SHP77 (cell line): ENCODE measurements at regions not wholly inside any gene's neighbourhood (a gene's known extent, or its start where the extent isn't known, plus 50 kb on each side); places are given as distances from the start of the nearest gene placed in this dataset.

Source experiments
- DNase-seq, 2 experiments: peaks; one replicate each; lab custom pipeline; 2025; lab: John Stamatoyannopoulos, UW

DNA sequence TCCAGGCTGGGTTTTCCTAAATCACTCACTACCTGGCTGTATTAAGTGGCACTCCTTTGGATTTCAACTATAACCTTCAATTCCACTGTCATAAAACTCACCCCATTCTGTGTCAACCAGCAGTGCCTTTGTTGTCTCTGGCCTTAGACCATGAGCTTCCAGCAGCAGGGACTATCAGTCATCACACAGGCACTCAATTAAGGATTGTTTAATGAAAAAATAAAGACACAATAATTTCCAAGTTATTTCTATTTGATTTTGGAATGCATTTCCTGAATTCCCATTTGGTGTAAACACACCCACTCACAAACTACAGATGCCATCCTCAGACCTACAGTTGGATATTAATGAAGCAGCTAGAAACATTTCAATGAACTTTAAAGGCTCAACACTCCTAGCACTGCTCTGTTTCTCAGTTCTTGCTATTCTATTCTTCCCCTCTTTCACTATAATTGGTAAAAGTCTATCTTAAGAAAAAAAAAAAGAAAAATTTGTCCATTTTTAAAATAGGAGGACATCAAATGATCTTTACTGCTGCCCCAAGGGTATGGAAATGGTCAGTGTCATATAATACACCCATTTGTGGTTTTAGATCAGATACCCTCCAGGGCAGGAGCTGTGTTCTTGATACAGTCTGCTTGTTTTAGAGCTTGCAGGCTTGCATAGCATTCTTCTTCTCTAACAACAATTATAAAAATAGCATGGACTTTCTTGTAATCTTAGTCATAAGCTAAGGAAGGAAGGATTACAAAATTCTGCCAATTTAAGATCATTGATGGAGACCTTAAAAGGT lies 156.4 kb downstream of the PTGER3 start:
- no peak for DNase-seq

- DNase-seq = no peak
Observed at GRCh38 chr1:70892140-70892539, 155.5 kb downstream of the PTGER3 start.

DNA sequence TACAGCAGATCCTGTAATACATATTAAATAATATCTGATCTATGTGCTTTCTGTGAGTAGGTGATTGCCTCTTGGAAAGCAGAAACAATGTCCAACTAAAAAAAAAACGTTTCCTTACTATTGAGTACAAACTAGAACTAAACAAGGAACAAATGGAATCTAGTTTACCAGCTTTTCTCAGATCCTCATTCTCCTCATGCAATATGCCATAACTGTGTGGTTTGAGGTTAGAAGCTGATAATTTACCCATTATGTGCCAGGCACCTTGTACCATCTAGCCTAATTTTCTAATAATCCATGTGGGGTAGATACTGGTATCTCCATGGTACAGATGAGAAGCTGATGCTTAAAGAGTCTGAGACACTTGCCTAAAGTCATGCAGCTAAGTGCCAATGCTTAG lies 154.7 kb downstream of the PTGER3 start:
- no peak for DNase-seq

DNA sequence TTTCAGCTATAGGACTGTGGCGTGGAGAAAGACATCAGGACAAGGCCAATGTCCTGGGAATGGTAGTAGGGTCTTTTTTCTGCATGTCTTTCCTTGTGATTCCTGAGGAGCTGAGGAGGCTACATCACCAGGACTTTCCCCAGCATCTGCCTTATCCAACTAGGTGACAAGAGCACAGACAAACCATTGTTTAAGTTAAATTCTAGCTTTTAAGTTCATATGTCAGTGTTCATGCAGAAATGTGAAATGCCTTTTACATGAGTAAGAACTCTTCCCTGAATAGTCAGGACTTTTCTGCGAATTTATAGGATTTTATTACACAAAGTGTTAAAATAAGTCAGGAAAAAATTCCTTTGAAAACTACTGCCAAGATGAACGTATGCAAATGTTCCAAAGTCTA lies 154.2 kb downstream of the PTGER3 start:
- DNase-seq = no peak

GRCh38 chr1:70895531-70895930 lies 152.1 kb downstream of the PTGER3 start:
- DNase-seq = no peak

- no peak for DNase-seq
Observed at GRCh38 chr1:70896224-70896623, 151.4 kb downstream of the PTGER3 start.

GRCh38 chr1:70897273-70897672 lies 150.3 kb downstream of the PTGER3 start:
- DNase-seq = no peak

GRCh38 chr1:70899735-70900134 lies 147.9 kb downstream of the PTGER3 start:
- no peak for DNase-seq

DNA sequence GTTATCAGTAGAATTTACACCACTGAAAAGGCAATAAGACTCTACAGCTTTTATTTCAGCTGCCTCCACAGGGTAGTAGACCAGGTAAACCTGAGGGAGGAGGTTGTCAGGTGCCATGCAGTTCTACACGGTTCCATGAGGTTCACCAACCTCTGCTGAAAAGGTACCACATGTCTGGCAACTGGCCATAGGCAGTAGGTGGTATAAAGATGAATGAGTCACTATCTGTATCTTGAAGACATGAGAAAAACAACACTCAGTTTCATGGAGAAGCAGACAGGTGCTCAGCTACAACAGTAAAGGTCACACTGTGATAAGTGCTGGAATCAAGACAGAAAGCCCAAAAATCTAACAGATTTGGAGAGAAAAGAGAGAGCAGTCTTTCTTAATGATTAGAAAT lies 145.4 kb downstream of the PTGER3 start:
- no peak for DNase-seq

DNA sequence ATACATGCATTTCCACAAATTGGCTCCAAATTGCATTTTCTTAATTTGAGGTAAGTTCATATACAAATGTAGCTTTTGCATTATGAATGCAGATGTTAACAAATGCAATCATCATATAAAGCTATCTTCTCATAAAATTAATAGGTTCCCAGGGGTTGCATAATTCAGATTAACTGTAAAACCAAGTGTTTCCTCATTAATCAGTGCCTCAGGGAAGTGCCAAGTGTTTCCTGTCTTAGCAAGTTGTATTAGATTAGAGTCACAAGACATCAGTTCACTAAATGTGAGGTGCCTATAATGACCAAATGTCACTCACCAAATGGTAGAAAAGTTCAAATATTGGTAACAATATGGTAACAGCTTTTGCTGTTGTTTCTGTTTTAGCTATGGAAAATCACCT lies 140.8 kb downstream of the PTGER3 start:
- no peak for DNase-seq

- DNase-seq = no peak
Observed at GRCh38 chr1:70907563-70908310, 139.9 kb downstream of the PTGER3 start.

DNA sequence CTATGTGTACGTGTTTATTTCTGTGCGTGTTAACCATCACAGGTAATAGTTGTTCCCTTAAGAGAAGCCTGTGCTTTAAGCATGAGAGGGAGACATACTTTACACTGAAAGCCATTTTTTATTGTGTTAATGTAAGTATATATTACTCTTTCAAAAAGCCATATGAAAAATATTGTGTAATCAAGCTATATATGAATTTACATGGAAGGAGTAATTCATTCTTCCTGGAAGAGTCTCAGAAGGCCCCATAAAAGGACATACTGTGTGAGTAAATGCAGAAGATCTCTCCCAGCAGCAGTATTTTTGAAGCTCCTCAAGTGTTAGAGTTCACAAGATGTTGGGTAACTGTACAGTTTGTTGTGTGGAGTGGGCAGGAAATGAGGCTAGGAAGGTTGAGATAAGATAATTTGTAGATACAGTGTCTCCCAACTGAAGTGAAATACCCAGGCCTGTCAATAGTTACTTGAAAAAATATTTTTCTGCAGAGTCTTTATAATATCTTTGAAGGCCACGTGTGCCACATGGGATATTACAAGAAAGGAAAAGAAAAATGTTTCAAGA lies 138.3 kb downstream of the PTGER3 start:
- no peak for DNase-seq

DNA sequence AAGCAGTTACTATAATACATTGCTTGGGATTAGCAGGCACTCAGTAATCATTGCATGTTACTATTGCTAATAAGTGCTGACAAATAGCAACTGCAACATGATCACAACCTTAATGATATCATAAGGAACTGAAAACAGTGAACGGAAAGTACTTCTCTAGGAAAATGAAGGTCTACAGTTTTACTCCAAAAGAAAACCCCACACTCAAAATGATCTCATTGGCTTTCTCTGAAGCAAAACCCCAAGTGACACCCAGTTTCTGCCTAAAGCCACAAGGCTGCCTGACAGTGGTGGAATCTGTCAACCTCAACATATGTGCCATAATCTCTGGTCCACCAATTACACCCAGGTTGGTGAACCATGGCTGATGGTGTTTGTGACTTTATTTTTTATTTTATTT lies 137.6 kb downstream of the PTGER3 start:
- no peak for DNase-seq

DNA sequence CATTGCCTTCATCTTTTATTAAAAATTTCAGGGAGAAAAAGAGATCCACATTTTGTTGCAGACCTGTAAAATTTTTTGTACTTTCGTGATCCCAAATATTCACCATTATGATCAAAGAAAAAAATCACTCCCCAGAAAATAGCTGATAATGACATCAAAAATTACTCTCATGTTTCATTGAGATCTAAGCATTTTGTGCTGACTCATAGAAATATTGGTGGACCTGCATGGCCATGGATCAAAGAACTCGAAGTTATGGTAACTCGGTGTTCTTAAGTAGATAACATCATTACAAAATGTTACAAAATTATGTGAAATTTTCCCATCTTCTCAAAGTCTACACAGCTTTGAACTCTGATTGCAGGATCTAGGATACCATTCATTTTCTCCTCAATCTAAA lies 135.8 kb downstream of the PTGER3 start:
- no peak for DNase-seq

DNA sequence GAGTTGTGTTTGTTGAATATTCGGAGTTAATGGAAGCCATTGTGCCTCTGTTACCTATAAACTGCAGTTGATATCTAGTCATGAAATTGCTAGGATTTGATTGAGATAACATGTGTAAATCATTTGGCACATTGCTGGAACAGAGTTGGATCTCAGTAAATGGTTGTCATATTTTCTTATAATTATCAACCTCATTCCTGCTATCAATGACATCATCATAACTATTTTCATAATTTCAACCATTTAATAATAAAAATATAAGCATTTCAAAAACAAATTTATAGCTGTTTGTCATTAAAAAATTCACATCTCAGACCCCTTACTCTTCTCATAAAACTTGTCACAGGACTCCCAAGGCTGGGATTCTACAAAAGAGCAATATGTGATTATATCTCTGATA lies 133.4 kb downstream of the PTGER3 start:
- DNase-seq = no peak

DNA sequence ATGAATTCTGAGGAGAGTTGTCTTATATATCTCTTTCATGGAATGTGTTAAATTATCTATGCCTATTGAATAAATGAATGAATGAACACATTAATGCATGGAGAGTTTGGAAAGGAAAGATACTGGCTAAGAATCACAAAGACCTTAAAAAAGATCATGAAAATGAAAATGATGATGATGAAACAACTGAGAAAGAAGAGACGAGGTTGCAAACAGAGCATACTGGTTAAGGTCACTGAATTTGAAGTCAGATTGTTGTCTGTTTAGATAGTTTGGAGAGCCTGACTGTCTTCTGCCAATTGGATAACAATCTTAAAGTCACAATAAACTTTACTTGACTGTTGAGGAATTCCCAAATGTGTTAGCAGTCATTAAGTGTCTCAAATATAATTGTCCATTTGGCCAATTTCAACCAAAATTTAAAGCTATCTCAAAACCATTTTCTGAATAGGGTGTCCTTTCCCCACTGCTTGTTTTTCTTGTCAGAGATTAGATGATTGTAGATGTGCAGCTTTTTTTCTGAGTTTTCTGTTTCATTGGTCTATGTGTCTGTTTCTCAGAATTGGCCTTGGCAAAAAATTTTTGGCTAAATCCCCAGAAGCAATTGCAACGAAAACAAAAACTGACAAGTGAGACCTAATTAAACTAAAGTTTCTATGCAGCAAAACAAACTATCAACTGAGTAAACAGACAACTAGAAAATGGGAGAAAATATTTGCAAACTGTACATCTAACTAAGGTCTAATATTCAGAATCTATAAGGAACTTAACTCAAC lies 132.2 kb downstream of the PTGER3 start:
- no peak for DNase-seq

DNA sequence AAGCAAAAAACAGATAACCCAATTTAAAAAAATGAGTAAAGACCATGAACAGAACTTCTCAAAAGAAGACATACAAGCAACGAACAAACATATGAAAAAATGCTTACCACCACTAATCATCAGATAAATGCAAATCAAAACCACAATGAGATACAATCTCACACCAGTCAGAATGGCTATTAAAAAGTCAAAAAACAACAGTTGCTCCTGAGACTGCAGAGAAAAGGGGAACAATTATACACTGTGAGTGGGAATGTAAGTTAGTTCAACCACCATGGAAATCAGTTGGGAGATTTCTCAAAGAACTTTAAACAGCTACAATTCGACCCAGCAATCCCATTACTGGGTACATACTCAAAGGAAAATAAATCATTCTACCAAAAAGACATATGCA lies 131.6 kb downstream of the PTGER3 start:
- no peak for DNase-seq

GRCh38 chr1:70919706-70920323 lies 127.8 kb downstream of the PTGER3 start:
- DNase-seq = no peak
